BJ (cell line): ENCODE measurements at regions not wholly inside any gene's neighbourhood (a gene's known extent, or its start where the extent isn't known, plus 50 kb on each side); places are given as distances from the start of the nearest gene placed in this dataset.
A peak's percentile ranks its signal among the peaks of the same experiment; 100 is the strongest.

Experiments used
- CTCF ChIA-PET: fragments of 350-600 bp; formaldehyde crosslinking; extraction: SDS; loops from one replicate; lab custom pipeline; 2021; ENCODE audit warnings: antibody characterized with exemption, inconsistent platforms; lab: Yijun Ruan, JAX
- POLR2A ChIA-PET: fragments of 300-600 bp; sonication (Branson Sonifier 250); formaldehyde crosslinking; extraction: SDS; loops from one replicate; lab custom pipeline; 2021; ENCODE audit warnings: antibody characterized with exemption; lab: Charles Lee
- DNase-seq: peaks from one replicate; pipeline ENCODE4 v3.0.0-alpha.2; 2011; ENCODE audit warnings: low read depth
- H3K27me3 ChIP-seq: 2 replicates; pipeline ENCODE4 v1.6.0; 2011; ENCODE audit warnings: low read length; ENCODE audit not compliant: control insufficient read depth, insufficient read depth
- H3K36me3 ChIP-seq: 2 replicates; pipeline ENCODE4 v1.5.1; 2011; ENCODE audit warnings: low read length; ENCODE audit not compliant: control insufficient read depth, insufficient read depth
- H3K4me3 ChIP-seq: 2 replicates; pipeline ENCODE4 v1.5.1; 2011; ENCODE audit warnings: low read depth, mild to moderate bottlenecking, control low read depth, low read length
- TF ChIP-seq, protein P1 (sequence below): IDR thresholded peaks from 2 replicates; pipeline ENCODE4 v1.5.1; 2011; ENCODE audit warnings: low read depth, mild to moderate bottlenecking, control low read depth, inconsistent platforms, low read length, moderate library complexity; ENCODE audit not compliant: insufficient read depth

- DNase-seq: peak; percentile 70
- CTCF ChIA-PET: interaction anchor here (0.6 to 1.2 kb wide), 4 partner anchors 41 to 473 kb away, joined by 3 to 4 read pairs (median 4); no protein-coding TSS in a partner anchor
- no peak overlapping the region for H3K4me3 ChIP-seq
- no peaks in the 10 kb centered on the region for H3K27me3 ChIP-seq
- POLR2A ChIA-PET: no interaction called here
- TF ChIP-seq, protein P1, sequence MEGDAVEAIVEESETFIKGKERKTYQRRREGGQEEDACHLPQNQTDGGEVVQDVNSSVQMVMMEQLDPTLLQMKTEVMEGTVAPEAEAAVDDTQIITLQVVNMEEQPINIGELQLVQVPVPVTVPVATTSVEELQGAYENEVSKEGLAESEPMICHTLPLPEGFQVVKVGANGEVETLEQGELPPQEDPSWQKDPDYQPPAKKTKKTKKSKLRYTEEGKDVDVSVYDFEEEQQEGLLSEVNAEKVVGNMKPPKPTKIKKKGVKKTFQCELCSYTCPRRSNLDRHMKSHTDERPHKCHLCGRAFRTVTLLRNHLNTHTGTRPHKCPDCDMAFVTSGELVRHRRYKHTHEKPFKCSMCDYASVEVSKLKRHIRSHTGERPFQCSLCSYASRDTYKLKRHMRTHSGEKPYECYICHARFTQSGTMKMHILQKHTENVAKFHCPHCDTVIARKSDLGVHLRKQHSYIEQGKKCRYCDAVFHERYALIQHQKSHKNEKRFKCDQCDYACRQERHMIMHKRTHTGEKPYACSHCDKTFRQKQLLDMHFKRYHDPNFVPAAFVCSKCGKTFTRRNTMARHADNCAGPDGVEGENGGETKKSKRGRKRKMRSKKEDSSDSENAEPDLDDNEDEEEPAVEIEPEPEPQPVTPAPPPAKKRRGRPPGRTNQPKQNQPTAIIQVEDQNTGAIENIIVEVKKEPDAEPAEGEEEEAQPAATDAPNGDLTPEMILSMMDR: no peak
- H3K36me3 ChIP-seq: no peaks in the 10 kb centered on the region
Observed at GRCh38 chr5:112004867-112005622, 248.1 kb upstream of the NREP start.

DNA sequence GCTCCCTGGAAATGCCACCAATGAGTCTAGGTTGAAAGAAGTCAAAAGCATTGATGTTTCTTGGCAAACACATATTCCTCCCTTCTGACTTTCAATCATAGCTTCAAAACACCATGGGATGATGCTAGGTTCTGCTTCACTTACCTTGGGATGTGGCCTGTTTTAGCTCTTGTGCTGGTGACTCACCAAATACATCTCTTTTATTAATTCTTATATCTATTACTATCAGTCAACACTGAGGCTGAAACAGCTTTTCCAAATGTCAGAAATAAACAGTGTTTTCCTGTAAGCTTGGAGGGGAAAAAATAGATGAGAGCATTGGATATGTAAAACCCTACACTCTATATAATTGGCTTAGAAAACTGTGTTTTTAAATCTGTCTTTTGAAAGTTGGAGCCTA, 245.4 kb upstream of the NREP start:
- ChIA-PET POLR2A (no interaction called here), CTCF (interaction anchor here (1.3 kb wide), 1 partner anchor 260 kb away, joined by 4 read pairs; no protein-coding TSS in a partner anchor)
- TF ChIP-seq, protein P1: no peak
- H3K27me3 ChIP-seq: no peaks in the 10 kb centered on the region
- no peaks in the 10 kb centered on the region for H3K36me3 ChIP-seq
- no peak overlapping the region for H3K4me3 ChIP-seq
- no peak for DNase-seq

GRCh38 chr5:111999286-111999685, 242.3 kb upstream of the NREP start:
- CTCF ChIA-PET: interaction anchor here (0.7 to 1.4 kb wide), 3 partner anchors 18 to 64 kb away, joined by 3 read pairs; no protein-coding TSS in a partner anchor
- POLR2A ChIA-PET: interaction anchor here (0.7 to 1.0 kb wide), 4 partner anchors 16 to 70 kb away, joined by 3 to 4 read pairs (median 3); no protein-coding TSS in a partner anchor
- peak; percentile 52 for DNase-seq
- Histone ChIP-seq H3K4me3 (no peak overlapping the region), H3K36me3 (no peaks in the 10 kb centered on the region), H3K27me3 (no peaks in the 10 kb centered on the region)
- TF ChIP-seq, protein P1: no peak

GRCh38 chr5:111998871-111999270, 241.9 kb upstream of the NREP start:
- Histone ChIP-seq H3K36me3 (no peaks in the 10 kb centered on the region), H3K27me3 (no peaks in the 10 kb centered on the region), H3K4me3 (no peak overlapping the region)
- ChIA-PET POLR2A (interaction anchor here (1.0 kb wide), 2 partner anchors 38 to 69 kb away, joined by 3 read pairs; no protein-coding TSS in a partner anchor), CTCF (interaction anchor here (0.7 to 1.4 kb wide), 3 partner anchors 19 to 64 kb away, joined by 3 read pairs; no protein-coding TSS in a partner anchor)
- TF ChIP-seq, protein P1: no peak
- no peak for DNase-seq

GRCh38 chr5:111997711-111998110, 240.7 kb upstream of the NREP start:
- Histone ChIP-seq H3K4me3 (no peak overlapping the region), H3K36me3 (no peaks in the 10 kb centered on the region), H3K27me3 (no peaks in the 10 kb centered on the region)
- TF ChIP-seq, protein P1: no peak
- ChIA-PET CTCF (interaction anchor here (0.9 to 1.4 kb wide), 7 partner anchors 20 to 448 kb away, joined by 3 to 4 read pairs (median 3); no protein-coding TSS in a partner anchor), POLR2A (interaction anchor here (0.9 to 1.3 kb wide), 3 partner anchors 18 to 47 kb away, joined by 3 read pairs; no protein-coding TSS in a partner anchor)
- DNase-seq: peak; percentile 100
